Suprapubic skin (tissue), 4 donors: ENCODE measurements at regions not wholly inside any gene's neighbourhood (a gene's known extent, or its start where the extent isn't known, plus 50 kb on each side); places are given as distances from the start of the nearest gene placed in this dataset.

Experiments used
- DNase-seq, 2 donors: peaks; one replicate each; pipeline ENCODE4 v3.0.0-alpha.2; 2019; ENCODE audit warnings: low spot score in 2 of 2
- H3K27ac ChIP-seq: fragments of 200-600 bp; sonication (generic); one replicate; pipeline ENCODE4 v1.5.1; 2019
- H3K27me3 ChIP-seq: fragments of 200-600 bp; sonication (generic); one replicate; pipeline ENCODE4 v1.5.1; 2019
- H3K36me3 ChIP-seq: fragments of 200-600 bp; sonication (generic); one replicate; pipeline ENCODE4 v1.5.1; 2019
- H3K4me1 ChIP-seq: fragments of 200-600 bp; sonication (generic); one replicate; pipeline ENCODE4 v1.5.1; 2019
- H3K4me3 ChIP-seq: fragments of 200-600 bp; sonication (generic); one replicate; pipeline ENCODE4 v1.5.1; 2019; ENCODE audit warnings: mild to moderate bottlenecking
- H3K9me3 ChIP-seq: fragments of 200-600 bp; sonication (generic); one replicate; pipeline ENCODE4 v1.5.1; 2019
- CTCF ChIP-seq, 2 donors: fragments of 200-600 bp in 1 of 2; fragments of 450-650 bp in 1 of 2; sonication (generic) in 1 of 2; IDR thresholded peaks; one replicate each; pipeline ENCODE4 v1.5.1; 2016 to 2019; ENCODE audit warnings: antibody characterized with exemption in 2 of 2, mild to moderate bottlenecking in 1 of 2, moderate library complexity in 1 of 2
- EP300 ChIP-seq: sonication (generic); formaldehyde crosslinking; IDR thresholded peaks from one replicate; pipeline ENCODE4 v1.6.1; 2017; ENCODE audit warnings: antibody characterized with exemption
- POLR2A ChIP-seq, 2 donors: fragments of 450-650 bp; IDR thresholded peaks; one replicate each; pipeline ENCODE4 v1.6.1; 2017; ENCODE audit warnings: antibody characterized with exemption in 2 of 2, mild to moderate bottlenecking in 2 of 2, moderate library complexity in 2 of 2
- POLR2AphosphoS5 ChIP-seq, 3 donors: sonication (generic); formaldehyde crosslinking; IDR thresholded peaks; one replicate each; pipeline ENCODE4 v1.6.1; 2017; ENCODE audit warnings: antibody characterized with exemption in 3 of 3
- WGBS: methylation state at CpG from one replicate; pipeline ENCODE4 v1.1.5; 2018; 5-methylcytosine and 5-hydroxymethylcytosine counted together

- H3K4me1 ChIP-seq = peaks cover 6% of the 10 kb centered on the region
- 68% methylated on average over 5 of the region's 5 CpGs for WGBS
- no peaks in the 10 kb centered on the region for H3K27me3 ChIP-seq
- no peaks in the 10 kb centered on the region for H3K9me3 ChIP-seq
- peak in 1 of 2 donors; percentile 65 for DNase-seq
- TF ChIP-seq POLR2A (IDR thresholded peaks at IDR 0.05) = no peak
- TF ChIP-seq CTCF (IDR thresholded peaks at IDR 0.05) = no peak
- TF ChIP-seq POLR2AphosphoS5 (IDR thresholded peaks at IDR 0.05) = no peak
- no peak for TF ChIP-seq EP300
- no peak overlapping the region for H3K4me3 ChIP-seq
- no peaks in the 10 kb centered on the region for H3K36me3 ChIP-seq
- no peak overlapping the region for H3K27ac ChIP-seq
These were observed 111.2 kb upstream of the KIF5B start for GRCh38 chr10:32167450-32167849.

- peak in 1 of 2 donors; percentile 0 for DNase-seq
- H3K27ac ChIP-seq = no peak overlapping the region
- no peak for TF ChIP-seq POLR2AphosphoS5 (IDR thresholded peaks at IDR 0.05)
- TF ChIP-seq POLR2A (IDR thresholded peaks at IDR 0.05) = no peak
- no peak for TF ChIP-seq EP300
- TF ChIP-seq CTCF (IDR thresholded peaks at IDR 0.05) = no peak
These were observed 110.1 kb upstream of the KIF5B start for GRCh38 chr10:32166365-32166764.

GRCh38 chr10:32163762-32164148 is 107.5 kb upstream of the KIF5B start:
- 74% methylated on average over 9 of the region's 9 CpGs for WGBS
- DNase-seq = no peak
- Histone ChIP-seq H3K36me3 (no peaks in the 10 kb centered on the region), H3K27ac (no peak overlapping the region), H3K4me3 (no peak overlapping the region), H3K9me3 (no peaks in the 10 kb centered on the region), H3K27me3 (no peaks in the 10 kb centered on the region), H3K4me1 (no peaks in the 10 kb centered on the region)
- TF ChIP-seq EP300 (no peak), CTCF (IDR thresholded peaks at IDR 0.05) (no peak), POLR2A (IDR thresholded peaks at IDR 0.05) (no peak), POLR2AphosphoS5 (IDR thresholded peaks at IDR 0.05) (no peak)

More at GRCh38 chr10:32166365-32166764, 110.1 kb upstream of the KIF5B start:
- Histone ChIP-seq H3K4me3 (no peak overlapping the region), H3K27me3 (no peaks in the 10 kb centered on the region), H3K36me3 (no peaks in the 10 kb centered on the region), H3K9me3 (no peaks in the 10 kb centered on the region), H3K4me1 (peaks cover 6% of the 10 kb centered on the region)

GRCh38 chr10:32163071-32163761 is 107.0 kb upstream of the KIF5B start:
- Histone ChIP-seq H3K4me1 (no peaks in the 10 kb centered on the region), H3K4me3 (no peak overlapping the region), H3K36me3 (no peaks in the 10 kb centered on the region), H3K27ac (no peak overlapping the region), H3K27me3 (no peaks in the 10 kb centered on the region), H3K9me3 (no peaks in the 10 kb centered on the region)
- 83% methylated on average over 10 of the region's 10 CpGs for WGBS
- DNase-seq = no peak
- TF ChIP-seq POLR2A (IDR thresholded peaks at IDR 0.05) (no peak), POLR2AphosphoS5 (IDR thresholded peaks at IDR 0.05) (no peak), CTCF (IDR thresholded peaks at IDR 0.05) (no peak), EP300 (no peak)

- Histone ChIP-seq H3K27ac (no peak overlapping the region), H3K4me3 (no peak overlapping the region), H3K4me1 (no peaks in the 10 kb centered on the region), H3K9me3 (no peaks in the 10 kb centered on the region), H3K27me3 (no peaks in the 10 kb centered on the region), H3K36me3 (no peaks in the 10 kb centered on the region)
- 89% methylated on average over 8 of the region's 8 CpGs for WGBS
- no peak for DNase-seq
- TF ChIP-seq POLR2A (IDR thresholded peaks at IDR 0.05) = no peak
- no peak for TF ChIP-seq CTCF (IDR thresholded peaks at IDR 0.05)
- no peak for TF ChIP-seq EP300
- TF ChIP-seq POLR2AphosphoS5 (IDR thresholded peaks at IDR 0.05) = no peak
These were observed 105.4 kb upstream of the KIF5B start for GRCh38 chr10:32161586-32161985.
